Left ventricle myocardium inferior (tissue), 1 donor: ENCODE measurements at regions not wholly inside any gene's neighbourhood (a gene's known extent, or its start where the extent isn't known, plus 50 kb on each side); places are given as distances from the start of the nearest gene placed in this dataset.

Experiments used
- DNase-seq: peaks from one replicate; pipeline ENCODE4 v3.0.0-alpha.2; 2020
- H3K27ac ChIP-seq: fragments of 200-600 bp; replicated peaks from 2 replicates; pipeline ENCODE4 v1.8.0; 2021
- H3K27me3 ChIP-seq: fragments of 200-600 bp; 2 replicates; pipeline ENCODE4 v1.8.0; 2021; ENCODE audit warnings: low read depth
- H3K36me3 ChIP-seq: fragments of 200-600 bp; 2 replicates; pipeline ENCODE4 v1.8.0; 2021
- H3K4me1 ChIP-seq: fragments of 200-600 bp; 2 replicates; pipeline ENCODE4 v1.8.0; 2021
- H3K4me3 ChIP-seq: fragments of 200-600 bp; 2 replicates; pipeline ENCODE4 v1.8.0; 2021; ENCODE audit warnings: mild to moderate bottlenecking, moderate library complexity
- H3K9me3 ChIP-seq: fragments of 200-600 bp; replicated peaks from 2 replicates; pipeline ENCODE4 v1.8.0; 2021
- intact Hi-C: fragments of 100-400 bp; cut with micrococcal nuclease; formaldehyde crosslinking; loops from one replicate; pipeline ENCODE4 v1.11.0; 2022
- TF ChIP-seq, protein P1 (sequence below): fragments of 200-600 bp; IDR thresholded peaks from 2 replicates; pipeline ENCODE4 v1.8.0; 2021; ENCODE audit warnings: antibody characterized with exemption, mild to moderate bottlenecking, borderline replicate concordance
- donor health status: DM: no; HTN: yes; CAD: no; lungs with severe emphysema.

DNA sequence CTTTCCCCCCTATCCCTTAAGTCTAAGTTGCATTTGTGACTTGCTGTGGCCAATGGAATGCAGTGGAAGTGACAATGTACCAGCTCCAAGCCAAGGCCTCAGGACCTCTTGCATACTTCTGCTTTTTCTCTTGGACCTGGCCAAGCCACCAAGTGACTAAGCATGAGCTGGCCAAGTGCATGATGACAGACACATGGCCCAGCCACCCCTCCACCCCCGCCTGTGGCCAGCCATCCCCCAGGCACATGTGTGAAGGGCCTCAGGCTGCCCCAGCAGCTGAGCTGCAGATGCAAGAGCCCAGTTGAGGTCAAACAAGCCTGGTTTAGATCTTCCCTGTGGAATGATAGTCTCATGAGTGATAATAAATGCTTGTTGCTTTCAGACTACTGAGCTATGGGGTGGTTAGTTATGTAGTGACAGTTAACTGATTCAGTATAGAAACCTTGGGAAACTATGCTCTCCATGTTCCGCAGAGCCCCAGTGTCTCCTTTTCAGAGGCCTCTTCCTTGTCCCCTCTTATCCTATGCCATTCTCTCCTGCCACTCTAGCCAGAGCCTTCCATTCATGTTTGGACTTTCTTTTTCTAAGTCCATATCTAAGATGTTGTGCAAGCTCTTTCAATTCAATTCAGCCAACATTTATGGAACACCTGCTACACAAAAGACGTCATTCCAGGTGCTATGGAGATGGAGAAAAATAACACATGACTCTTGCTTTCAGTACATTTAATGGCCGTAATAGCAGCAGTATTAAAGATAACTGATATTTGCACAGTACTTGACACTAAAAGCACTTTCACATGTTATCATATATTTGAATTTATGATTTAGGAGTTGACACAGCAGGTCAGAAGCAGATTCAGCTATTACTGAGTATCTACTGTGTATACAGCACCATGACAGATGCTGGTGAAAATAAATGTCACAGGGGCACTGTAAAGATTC, 55.5 kb upstream of the LOXL4 start:
- peak; percentile 74 for DNase-seq
- TF ChIP-seq, protein P1, sequence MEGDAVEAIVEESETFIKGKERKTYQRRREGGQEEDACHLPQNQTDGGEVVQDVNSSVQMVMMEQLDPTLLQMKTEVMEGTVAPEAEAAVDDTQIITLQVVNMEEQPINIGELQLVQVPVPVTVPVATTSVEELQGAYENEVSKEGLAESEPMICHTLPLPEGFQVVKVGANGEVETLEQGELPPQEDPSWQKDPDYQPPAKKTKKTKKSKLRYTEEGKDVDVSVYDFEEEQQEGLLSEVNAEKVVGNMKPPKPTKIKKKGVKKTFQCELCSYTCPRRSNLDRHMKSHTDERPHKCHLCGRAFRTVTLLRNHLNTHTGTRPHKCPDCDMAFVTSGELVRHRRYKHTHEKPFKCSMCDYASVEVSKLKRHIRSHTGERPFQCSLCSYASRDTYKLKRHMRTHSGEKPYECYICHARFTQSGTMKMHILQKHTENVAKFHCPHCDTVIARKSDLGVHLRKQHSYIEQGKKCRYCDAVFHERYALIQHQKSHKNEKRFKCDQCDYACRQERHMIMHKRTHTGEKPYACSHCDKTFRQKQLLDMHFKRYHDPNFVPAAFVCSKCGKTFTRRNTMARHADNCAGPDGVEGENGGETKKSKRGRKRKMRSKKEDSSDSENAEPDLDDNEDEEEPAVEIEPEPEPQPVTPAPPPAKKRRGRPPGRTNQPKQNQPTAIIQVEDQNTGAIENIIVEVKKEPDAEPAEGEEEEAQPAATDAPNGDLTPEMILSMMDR = no peak
- peaks cover 34% of the 10 kb centered on the region for H3K4me1 ChIP-seq
- intact Hi-C loops = no loop called here
- H3K4me3 ChIP-seq = no peak overlapping the region
- H3K36me3 ChIP-seq = no peaks in the 10 kb centered on the region
- peaks cover 10% of the 10 kb centered on the region for H3K27me3 ChIP-seq
- peak overlapping the region; percentile 70 for H3K27ac ChIP-seq
- H3K9me3 ChIP-seq = peaks cover under 1% of the 10 kb centered on the region

DNA sequence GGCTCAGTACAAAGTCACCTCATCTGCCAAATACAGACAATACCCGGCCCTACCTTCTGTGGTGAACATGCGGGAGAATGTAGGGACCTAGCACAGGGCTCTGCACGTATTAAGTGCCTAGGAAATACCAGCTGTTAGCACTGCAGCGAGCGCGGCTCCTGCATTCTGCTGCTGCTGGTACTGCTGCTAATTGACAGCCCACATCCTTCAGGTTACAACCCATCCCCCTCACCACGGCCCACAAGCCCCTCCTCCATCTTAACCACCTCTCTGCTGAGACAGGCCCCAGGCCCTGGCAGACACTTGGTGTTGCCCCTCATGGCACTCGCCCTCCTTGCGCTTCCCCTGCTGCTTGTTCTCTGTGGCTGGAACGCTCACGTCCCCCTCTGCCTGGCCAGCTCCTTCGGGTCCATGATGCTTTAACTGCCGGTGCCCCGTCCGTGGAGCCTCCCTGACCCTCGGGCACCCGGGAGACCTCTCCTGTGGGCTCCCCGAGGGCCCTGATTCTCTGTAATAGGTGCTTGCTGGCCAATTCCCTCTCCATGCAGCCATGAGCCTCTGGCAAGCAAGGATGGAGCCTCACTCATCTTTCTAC, 53.3 kb upstream of the LOXL4 start:
- no peaks in the 10 kb centered on the region for H3K9me3 ChIP-seq
- no peaks in the 10 kb centered on the region for H3K36me3 ChIP-seq
- peaks cover 32% of the 10 kb centered on the region for H3K4me1 ChIP-seq
- H3K27ac ChIP-seq = no peak overlapping the region
- DNase-seq = no peak
- TF ChIP-seq, protein P1 = no peak
- intact Hi-C loops = no loop called here
- peaks cover 3% of the 10 kb centered on the region for H3K27me3 ChIP-seq
- no peak overlapping the region for H3K4me3 ChIP-seq

DNA sequence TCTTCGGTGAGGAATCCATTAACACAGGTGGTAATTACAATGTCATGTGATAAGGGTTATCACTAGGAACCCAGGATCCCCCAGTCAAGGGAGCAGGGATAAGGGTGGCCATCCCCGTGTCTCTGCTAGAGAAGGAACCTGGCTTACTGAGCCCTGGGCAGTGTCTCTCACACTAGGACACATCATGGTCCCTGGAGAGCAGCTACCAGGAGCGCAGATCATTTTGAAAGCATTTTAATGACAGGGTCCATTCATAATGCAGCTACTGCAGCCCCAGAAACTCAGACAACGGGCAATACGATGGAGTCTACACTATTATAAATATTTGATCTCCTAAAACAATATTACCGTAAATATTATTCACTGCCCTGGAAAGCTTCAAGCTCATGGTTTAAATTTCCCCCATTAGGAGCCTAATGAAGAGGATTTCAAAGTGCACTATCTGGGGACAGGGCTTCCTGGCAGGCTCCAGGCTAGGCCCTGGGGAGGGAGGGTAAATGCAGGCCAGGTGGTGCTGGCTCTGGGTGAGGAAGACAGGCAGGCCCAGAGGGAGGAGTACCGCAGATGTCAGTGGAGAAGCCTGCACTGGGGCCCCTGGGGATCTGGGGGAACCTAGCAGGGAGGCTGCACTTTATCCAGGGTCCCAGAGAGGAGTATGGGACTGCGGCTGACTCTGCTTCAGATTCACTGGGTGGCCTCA, 52.6 kb upstream of the LOXL4 start:
- Histone ChIP-seq H3K27ac (no peak overlapping the region), H3K36me3 (no peaks in the 10 kb centered on the region), H3K27me3 (no peaks in the 10 kb centered on the region), H3K9me3 (no peaks in the 10 kb centered on the region), H3K4me3 (no peak overlapping the region), H3K4me1 (peaks cover 37% of the 10 kb centered on the region)
- intact Hi-C loops = no loop called here
- DNase-seq = no peak
- TF ChIP-seq, protein P1 = no peak

DNA sequence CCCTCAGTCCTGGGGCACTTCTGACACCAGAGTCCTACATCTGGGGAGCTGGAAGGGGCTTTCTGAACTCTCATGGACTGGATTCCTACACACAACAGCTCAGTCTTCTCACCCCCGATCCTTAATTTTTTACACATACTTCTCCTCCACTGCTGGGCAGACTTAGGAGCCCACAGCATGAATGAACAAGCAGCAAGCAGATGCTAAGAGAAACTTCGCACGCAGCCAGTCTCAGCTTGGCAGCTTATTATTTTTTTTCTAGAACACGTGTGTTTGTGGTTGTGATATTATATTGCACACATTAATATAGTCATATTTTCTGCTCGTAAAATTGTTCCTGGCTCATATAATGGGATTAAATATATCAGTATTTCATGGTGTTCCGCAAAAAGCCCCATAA, 50.9 kb upstream of the LOXL4 start:
- Histone ChIP-seq H3K27me3 (no peaks in the 10 kb centered on the region), H3K27ac (no peak overlapping the region), H3K36me3 (no peaks in the 10 kb centered on the region), H3K4me3 (no peak overlapping the region), H3K4me1 (peaks cover 34% of the 10 kb centered on the region), H3K9me3 (no peaks in the 10 kb centered on the region)
- intact Hi-C loops = no loop called here
- DNase-seq = no peak
- TF ChIP-seq, protein P1 = no peak
